IMR-90 (cell line): ENCODE measurements at regions not wholly inside any gene's neighbourhood (a gene's known extent, or its start where the extent isn't known, plus 50 kb on each side); places are given as distances from the start of the nearest gene placed in this dataset.

Source experiments
- ATAC-seq: fragments of 200-7000 bp; cut with Tn5 transposase; 2 replicates; pipeline ENCODE4 v1.9.1; 2020; ENCODE audit warnings: low read depth, mild to moderate bottlenecking, moderate library complexity
- BruUV-seq: library from RNA; stranded (reverse); fragments of 400-500 nt; replicated peaks from 2 replicates; lab custom pipeline; 2021; lab: Mats Ljungman, UMichigan
- CTCF ChIA-PET: fragments of 300-600 bp; formaldehyde crosslinking; extraction: SDS; loops from one replicate; lab custom pipeline; 2021; ENCODE audit warnings: antibody characterized with exemption; lab: Yijun Ruan, JAX
- POLR2A ChIA-PET: fragments of 300-600 bp; sonication (Branson Sonifier 250); formaldehyde crosslinking; loops from one replicate; lab custom pipeline; 2022; ENCODE audit warnings: antibody characterized with exemption; ENCODE audit not compliant: unreplicated experiment; lab: Charles Lee
- DNase-seq: peaks from one replicate; pipeline ENCODE4 v3.0.0; 2013
- H2AFZ ChIP-seq: replicated peaks from 2 replicates; pipeline ENCODE3; 2013; ENCODE audit warnings: low read length, mild to moderate bottlenecking; ENCODE audit not compliant: poor library complexity
- H2AK5ac ChIP-seq: 2 replicates; pipeline ENCODE4 v1.6.1; 2013; ENCODE audit warnings: low read depth, low read length, inconsistent platforms
- H2AK9ac ChIP-seq: replicated peaks from 2 replicates; pipeline ENCODE3; 2013; ENCODE audit warnings: mild to moderate bottlenecking, low read depth, low read length, moderate library complexity; ENCODE audit not compliant: poor library complexity
- H2BK120ac ChIP-seq: 2 replicates; pipeline ENCODE4 v1.6.1; 2013; ENCODE audit warnings: low read depth, low read length, inconsistent platforms
- H2BK15ac ChIP-seq: 3 replicates; pipeline ENCODE4 v1.6.1; 2013; ENCODE audit warnings: low read depth, low read length, inconsistent platforms
- H2BK20ac ChIP-seq: 2 replicates; pipeline ENCODE4 v1.6.1; 2013; ENCODE audit warnings: low read depth, mild to moderate bottlenecking, inconsistent platforms, low read length, moderate library complexity
- H2BK5ac ChIP-seq: 2 replicates; pipeline ENCODE4 v1.6.1; 2013; ENCODE audit warnings: mild to moderate bottlenecking, low read depth, low read length, inconsistent platforms; ENCODE audit not compliant: poor library complexity, severe bottlenecking
- H3K14ac ChIP-seq: replicated peaks from 2 replicates; pipeline ENCODE4 v1.6.1; 2013; ENCODE audit warnings: low read depth, low read length, inconsistent platforms
- H3K18ac ChIP-seq: 2 replicates; pipeline ENCODE4 v1.6.1; 2013; ENCODE audit warnings: low read depth, low read length, control low read depth
- H3K23ac ChIP-seq: 2 replicates; pipeline ENCODE4 v1.6.1; 2013; ENCODE audit warnings: low read depth, low read length, inconsistent platforms
- H3K27ac ChIP-seq: 2 replicates; pipeline ENCODE4 v1.5.1; 2013; ENCODE audit warnings: mild to moderate bottlenecking, control low read depth, low read length; ENCODE audit not compliant: insufficient read depth
- H3K27me3 ChIP-seq: 2 replicates; pipeline ENCODE4 v1.6.1; 2013; ENCODE audit warnings: low read length; ENCODE audit not compliant: control insufficient read depth, insufficient read depth
- H3K36me3 ChIP-seq: 2 replicates; pipeline ENCODE4 v1.6.1; 2013; ENCODE audit warnings: low read length, mixed read lengths; ENCODE audit not compliant: control insufficient read depth, insufficient read depth
- H3K4ac ChIP-seq: 2 replicates; pipeline ENCODE4 v1.6.1; 2013; ENCODE audit warnings: low read depth, low read length, inconsistent platforms
- H3K4me1 ChIP-seq: 2 replicates; pipeline ENCODE4 v1.6.1; 2013; ENCODE audit warnings: low read length, mixed read lengths; ENCODE audit not compliant: control insufficient read depth, insufficient read depth
- H3K4me2 ChIP-seq: 2 replicates; pipeline ENCODE4 v1.6.1; 2013; ENCODE audit warnings: low read depth, mild to moderate bottlenecking, control low read depth, low read length, moderate library complexity
- H3K4me3 ChIP-seq: 2 replicates; pipeline ENCODE4 v1.5.1; 2013; ENCODE audit warnings: low read depth, mild to moderate bottlenecking, control low read depth, low read length, moderate library complexity; ENCODE audit not compliant: insufficient read depth
- H3K56ac ChIP-seq: 2 replicates; pipeline ENCODE4 v1.6.1; 2013; ENCODE audit warnings: low read length, inconsistent platforms; ENCODE audit not compliant: insufficient read depth; ENCODE audit errors: extremely low read depth
- H3K79me1 ChIP-seq, 2 experiments: 2 replicates each; pipeline ENCODE4 v1.6.1; 2013; ENCODE audit warnings: low read length in 2 of 2, inconsistent platforms in 1 of 2, low read depth in 1 of 2
- H3K9ac ChIP-seq: 2 replicates; pipeline ENCODE4 v1.6.1; 2013; ENCODE audit warnings: low read depth, low read length, control low read depth
- H3K9me1 ChIP-seq: 2 replicates; pipeline ENCODE4 v1.6.1; 2013; ENCODE audit warnings: low read length, inconsistent platforms; ENCODE audit not compliant: insufficient read depth
- H3K9me3 ChIP-seq: 2 replicates; pipeline ENCODE4 v1.6.1; 2013; ENCODE audit warnings: low read length; ENCODE audit not compliant: control insufficient read depth, insufficient read depth
- H4K20me1 ChIP-seq: 2 replicates; pipeline ENCODE4 v1.6.1; 2013; ENCODE audit warnings: low read length, inconsistent platforms; ENCODE audit not compliant: insufficient read depth
- H4K5ac ChIP-seq: 2 replicates; pipeline ENCODE4 v1.6.1; 2013; ENCODE audit warnings: mild to moderate bottlenecking, low read depth, low read length, control low read depth
- H4K8ac ChIP-seq, 2 experiments: 2 replicates each; pipeline ENCODE4 v1.6.1; 2013; ENCODE audit warnings: low read depth in 2 of 2, low read length in 2 of 2, control low read depth in 1 of 2, inconsistent platforms in 1 of 2
- H4K91ac ChIP-seq: 2 replicates; pipeline ENCODE4 v1.6.1; 2013; ENCODE audit warnings: low read depth, low read length, inconsistent platforms; ENCODE audit not compliant: insufficient read depth
- CHD1 ChIP-seq: IDR thresholded peaks from 2 replicates; pipeline ENCODE4 v1.6.1; 2012; ENCODE audit warnings: low read depth, low read length, improper control_type of control experiment
- WGBS, 2 experiments: methylation state at CpG; one replicate each; pipeline versions ENCODE4 v1.1.5 to v1.1.7; 2013; ENCODE audit warnings: missing lambda C conversion rate in 2 of 2; ENCODE audit not compliant: insufficient read length in 1 of 2; ENCODE audit errors: extremely low coverage in 2 of 2; 5-methylcytosine and 5-hydroxymethylcytosine counted together
- dilution Hi-C: fragments of 300-500 bp; cut with HindIII; formaldehyde crosslinking; loops from one replicate; pipeline ENCODE4 v1.14.3; 2018; ENCODE audit warnings: low sequenced_read_pairs; ENCODE audit not compliant: unreplicated experiment
- in situ Hi-C: fragments of 300-500 bp; cut with MboI; formaldehyde crosslinking; loops from 3 replicates; pipeline ENCODE4 v1.14.3; 2019; ENCODE audit warnings: low sequenced_read_pairs, inconsistent platforms, mixed read lengths
- intact Hi-C: fragments of 100-400 bp; cut with micrococcal nuclease; formaldehyde crosslinking; loops from 2 replicates; pipeline ENCODE4 v1.10.0; 2022

GRCh38 chr2:45275806-45276205 lies 266.6 kb upstream of the SIX2 start:
- H4K91ac ChIP-seq, result no peak overlapping the region
- peaks cover 12% of the 10 kb centered on the region; the same call in 1 of the 2 replicates for H3K4me1 ChIP-seq
- H3K79me1 ChIP-seq, result no peaks in the 10 kb centered on the region
- no peak overlapping the region for H3K56ac ChIP-seq
- no peaks in the 10 kb centered on the region for H3K9me1 ChIP-seq
- BruUV-seq, result no TSS peak
- H3K27ac ChIP-seq, result no peak overlapping the region
- no peak overlapping the region for H3K9ac ChIP-seq
- no peak overlapping the region for H2AFZ ChIP-seq
- no peak overlapping the region for H3K23ac ChIP-seq
- intact Hi-C loops, result no loop called here
- no peak overlapping the region for H3K18ac ChIP-seq
- ChIA-PET CTCF (no interaction called here), POLR2A (no interaction called here)
- H2BK5ac ChIP-seq, result no peak overlapping the region
- DNase-seq (no peak), ATAC-seq (no peak)
- no peaks in the 10 kb centered on the region for H4K20me1 ChIP-seq
- no peaks in the 10 kb centered on the region for H3K9me3 ChIP-seq
- H4K8ac ChIP-seq, result no peak overlapping the region
- dilution Hi-C loops, result no loop called here
- in situ Hi-C loops, result no loop called here
- no peak overlapping the region for H3K4me3 ChIP-seq
- H2AK5ac ChIP-seq, result no peak overlapping the region
- no peak overlapping the region for H2BK15ac ChIP-seq
- H3K14ac ChIP-seq, result no peak overlapping the region
- no peak overlapping the region for H4K5ac ChIP-seq
- H3K4me2 ChIP-seq, result no peak overlapping the region
- no peak overlapping the region for H2BK20ac ChIP-seq
- H3K27me3 ChIP-seq, result peaks cover 16% of the 10 kb centered on the region
- no peak overlapping the region for H2BK120ac ChIP-seq
- H2AK9ac ChIP-seq, result no peak overlapping the region
- WGBS, 2 experiments, result no CpG with 5 or more reads among the region's 1 CpG
- no peak for TF ChIP-seq CHD1
- no peak overlapping the region for H3K4ac ChIP-seq
- H3K36me3 ChIP-seq, result no peaks in the 10 kb centered on the region
